Right hindlimb (tissue), 1 donor: ENCODE measurements at regions not wholly inside any gene's neighbourhood (a gene's known extent, or its start where the extent isn't known, plus 50 kb on each side); places are given as distances from the start of the nearest gene placed in this dataset.

ENCODE experiments used
- DNase-seq: peaks from one replicate; pipeline ENCODE4 v3.0.0-alpha.2; 2018

DNA sequence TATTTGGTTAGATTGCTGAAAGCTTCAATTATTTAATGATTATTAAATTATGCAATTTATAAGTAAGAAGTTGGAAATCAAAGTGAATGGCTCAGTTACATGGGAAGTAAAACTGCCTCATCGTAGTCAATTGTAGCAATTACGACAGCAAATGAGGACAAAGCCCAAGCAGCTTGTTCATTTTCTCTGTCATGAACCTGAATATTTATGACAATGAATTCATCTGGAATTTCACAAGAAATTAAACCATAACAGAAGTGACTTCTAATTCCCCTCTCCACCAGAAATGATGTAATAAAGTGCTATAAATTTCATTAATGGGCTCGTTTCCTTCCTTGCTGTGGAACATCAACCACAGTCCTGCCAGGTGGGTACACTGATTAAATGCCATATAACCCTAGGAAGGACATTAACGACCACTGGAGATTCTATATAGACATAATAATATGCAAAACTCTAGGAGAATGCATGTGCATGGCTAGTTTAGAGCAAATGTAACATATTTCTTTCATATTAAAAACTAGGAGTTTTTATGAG, 273.8 kb upstream of the DCBLD2 start:
- DNase-seq: no peak

- peak; percentile 35 for DNase-seq
These were observed 271.5 kb upstream of the DCBLD2 start for GRCh38 chr3:99172736-99173657.

GRCh38 chr3:99171800-99172199, 270.3 kb upstream of the DCBLD2 start:
- DNase-seq: no peak

DNA sequence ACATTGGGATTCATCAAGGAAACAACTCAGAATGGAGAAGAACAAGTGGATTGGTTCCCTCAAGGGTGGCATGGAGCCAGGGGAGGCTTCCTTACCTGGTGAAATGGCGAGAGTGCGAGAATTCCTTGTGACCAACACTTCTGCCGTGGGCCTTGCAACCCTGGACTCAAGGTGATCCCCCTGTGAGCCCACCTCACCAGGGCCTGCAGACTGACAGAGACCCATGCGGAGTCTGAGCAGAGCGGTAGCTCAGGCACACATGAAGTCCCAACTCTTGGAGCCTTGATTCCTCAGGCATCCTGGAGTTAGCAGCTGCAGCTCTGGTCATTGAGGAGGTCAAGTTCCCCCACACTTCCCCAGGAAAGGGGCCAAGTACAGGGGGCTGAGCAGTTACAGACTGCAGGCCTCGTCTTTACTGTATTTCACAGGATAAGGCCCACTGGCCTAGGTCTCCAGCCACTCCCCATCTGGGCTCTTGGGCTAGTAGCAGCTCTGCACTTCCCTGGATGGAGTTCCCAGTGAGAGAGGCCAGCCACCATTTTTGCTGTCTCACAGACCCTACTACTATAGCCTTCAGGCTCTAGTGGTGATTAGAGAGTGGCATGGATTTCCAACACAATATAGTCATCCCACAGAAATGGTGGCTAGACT, 269.5 kb upstream of the DCBLD2 start:
- no peak for DNase-seq

- DNase-seq: no peak
These were observed 265.6 kb upstream of the DCBLD2 start for GRCh38 chr3:99167071-99167470.

DNA sequence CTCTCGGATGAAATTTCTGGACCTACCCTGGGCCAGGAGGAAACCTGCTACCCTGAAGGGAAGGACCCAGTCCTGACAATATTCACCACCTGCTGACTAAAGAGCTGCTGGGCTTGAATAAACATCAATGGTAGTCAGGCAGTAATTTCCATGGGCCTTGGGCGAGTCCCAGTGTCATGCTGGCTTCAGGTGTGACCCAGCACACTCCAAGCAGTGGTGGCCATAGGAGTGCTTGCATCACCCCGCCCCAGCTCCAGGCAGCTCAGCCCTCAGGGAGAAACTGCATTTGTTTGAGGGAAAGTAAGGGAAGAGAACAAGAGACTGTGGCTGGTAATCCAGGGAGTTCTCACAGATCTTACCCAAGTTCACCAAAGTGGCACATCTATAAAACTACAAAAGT, 261.8 kb upstream of the DCBLD2 start:
- no peak for DNase-seq

DNA sequence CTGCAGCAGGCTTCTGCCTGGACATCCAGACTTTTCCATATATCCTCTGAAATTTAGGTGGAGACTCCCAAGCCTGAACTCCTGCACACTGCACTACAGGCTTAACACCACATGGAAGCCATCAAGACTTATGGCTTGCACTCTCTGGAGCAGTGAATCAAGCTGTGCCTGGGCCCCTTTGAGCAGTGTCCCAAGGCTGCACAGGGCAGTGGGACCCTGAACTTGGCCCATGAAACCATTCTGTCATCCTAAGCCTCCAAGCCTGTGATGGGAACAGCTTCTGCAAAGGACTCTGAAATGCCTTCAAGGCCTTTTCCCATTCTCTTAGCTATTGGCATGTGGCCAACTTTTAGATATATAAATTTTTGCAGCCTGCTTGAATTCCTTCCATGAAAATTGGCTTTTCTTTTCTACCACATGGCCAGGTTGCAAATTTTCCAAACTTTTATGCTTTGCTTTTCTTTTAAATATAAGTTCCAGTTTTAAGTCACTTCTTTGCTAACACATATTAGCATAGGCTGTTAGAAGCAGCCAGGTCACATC, 257.8 kb upstream of the DCBLD2 start:
- no peak for DNase-seq

GRCh38 chr3:99145031-99145430, 243.5 kb upstream of the DCBLD2 start:
- no peak for DNase-seq

GRCh38 chr3:99143493-99143892, 242.0 kb upstream of the DCBLD2 start:
- DNase-seq: no peak

GRCh38 chr3:99134986-99135385, 233.5 kb upstream of the DCBLD2 start:
- DNase-seq: no peak

GRCh38 chr3:99131876-99132275, 230.4 kb upstream of the DCBLD2 start:
- DNase-seq: no peak

DNA sequence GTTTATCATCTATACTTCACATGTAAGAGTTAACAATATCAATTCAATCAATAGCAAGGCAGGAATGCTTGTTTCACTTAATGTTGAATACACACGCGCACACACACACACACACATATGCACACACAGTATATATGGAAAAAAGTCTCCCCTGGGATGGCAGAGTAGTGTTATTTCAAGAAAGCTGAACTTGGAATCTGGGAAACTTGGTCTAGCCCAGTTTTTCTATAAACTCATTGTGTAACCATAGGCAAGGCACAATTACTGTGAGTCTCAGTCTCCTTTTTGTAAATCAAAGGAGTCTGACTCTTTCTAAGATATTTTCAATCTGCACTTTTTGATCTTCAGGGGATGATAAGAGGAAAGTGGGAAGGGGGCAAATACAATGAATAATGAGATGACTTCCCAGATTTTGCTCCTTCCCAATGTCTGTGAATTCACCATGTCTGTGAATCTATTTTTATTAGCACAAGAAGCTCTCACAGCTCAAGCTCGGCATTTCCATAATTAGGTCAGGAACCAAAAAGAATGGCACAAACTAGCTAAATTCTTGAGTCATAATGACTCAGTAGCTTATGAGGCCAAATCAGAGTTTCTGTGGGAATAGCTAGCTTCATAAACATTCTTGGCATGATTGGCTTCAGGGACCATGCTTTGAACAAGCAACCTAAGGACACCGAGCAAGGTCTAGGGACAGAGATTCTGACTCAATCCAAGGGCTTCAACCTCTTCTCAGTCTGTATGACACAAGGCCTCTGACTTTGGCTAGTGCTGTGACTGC, 227.4 kb upstream of the DCBLD2 start:
- peak; percentile 31 for DNase-seq

GRCh38 chr3:99128235-99128634, 226.7 kb upstream of the DCBLD2 start:
- no peak for DNase-seq

DNA sequence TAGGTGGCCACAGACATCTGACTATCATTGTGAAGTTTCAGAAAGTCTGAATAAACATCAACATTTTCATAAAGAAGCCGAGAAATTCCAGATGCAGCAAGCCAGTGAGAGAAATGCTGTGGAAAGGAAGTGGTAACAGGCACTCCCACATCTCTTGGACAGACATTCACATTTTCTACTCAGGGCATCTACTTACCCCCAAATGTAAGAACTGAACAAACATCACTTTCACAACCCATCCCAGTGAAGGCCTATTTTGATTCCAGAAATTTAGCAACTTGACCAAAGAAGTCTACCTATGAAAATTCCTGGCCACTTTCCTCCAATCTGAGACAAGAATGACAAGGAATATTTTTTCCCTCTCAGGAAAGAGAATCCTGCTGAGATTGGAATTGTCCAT, 224.8 kb upstream of the DCBLD2 start:
- no peak for DNase-seq

DNA sequence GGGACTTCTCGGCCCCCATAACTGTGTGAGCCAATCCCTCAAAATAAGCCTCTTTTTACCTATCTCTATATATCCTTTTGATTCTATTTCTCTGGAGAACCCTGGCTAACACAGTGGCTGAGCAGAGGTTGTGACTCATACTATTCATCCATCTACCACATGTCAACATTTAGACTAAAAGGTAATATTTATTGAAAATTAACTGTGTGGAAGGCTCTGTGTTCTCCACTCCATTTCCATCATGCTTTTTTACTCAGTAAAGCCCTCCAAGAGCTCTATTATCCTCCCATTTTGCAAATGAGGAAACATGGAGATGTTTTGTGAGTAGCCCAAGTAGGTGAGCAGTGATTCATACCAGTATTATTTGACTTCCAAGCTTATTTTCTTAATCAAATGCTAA, 217.9 kb upstream of the DCBLD2 start:
- DNase-seq: no peak

GRCh38 chr3:99118381-99118780, 216.9 kb upstream of the DCBLD2 start:
- DNase-seq: no peak

- no peak for DNase-seq
These were observed 213.2 kb upstream of the DCBLD2 start for GRCh38 chr3:99114565-99115291.

DNA sequence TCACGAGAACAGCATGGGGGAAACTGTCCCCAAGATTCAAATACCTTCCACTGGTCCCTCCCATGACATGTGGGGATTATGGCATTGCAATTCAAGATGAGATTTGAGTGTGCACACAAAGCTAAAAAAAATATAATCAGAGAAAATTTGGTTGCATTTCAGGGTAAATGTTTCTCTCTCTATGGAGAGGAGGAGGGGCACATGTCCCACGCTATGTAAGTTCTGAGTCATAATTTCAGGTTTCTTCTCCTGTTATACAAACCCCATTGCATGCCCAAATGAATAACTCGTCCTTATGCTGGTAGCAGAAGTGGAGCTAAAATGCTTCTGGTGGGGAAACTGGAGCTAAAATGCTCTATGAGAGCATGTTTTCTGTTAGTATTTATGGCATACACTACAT, 209.7 kb upstream of the DCBLD2 start:
- no peak for DNase-seq

- DNase-seq: no peak
These were observed 208.9 kb upstream of the DCBLD2 start for GRCh38 chr3:99110401-99110800.

DNA sequence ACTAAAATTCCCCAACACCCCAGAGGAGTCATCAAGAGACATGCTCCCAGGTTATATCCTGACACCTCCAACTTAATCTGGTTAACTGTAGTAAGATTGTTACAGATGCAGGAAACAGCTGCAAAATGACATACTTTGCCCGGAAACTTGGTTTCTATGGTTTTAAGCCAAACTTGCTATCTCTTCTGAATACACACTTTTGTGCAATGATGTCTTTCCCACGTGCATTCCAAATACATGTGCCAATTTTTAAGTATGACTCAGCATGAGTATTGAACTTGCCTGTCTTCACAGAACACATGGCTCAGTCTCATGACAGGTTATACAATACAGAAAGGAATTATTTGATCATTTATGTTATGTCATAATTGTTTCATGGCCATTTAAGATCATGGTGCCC, 207.0 kb upstream of the DCBLD2 start:
- no peak for DNase-seq

- no peak for DNase-seq
These were observed 193.1 kb upstream of the DCBLD2 start for GRCh38 chr3:99094606-99095005.

GRCh38 chr3:99087277-99087676, 185.8 kb upstream of the DCBLD2 start:
- no peak for DNase-seq
